ENCODE measurements at regions not wholly inside any gene's neighbourhood (a gene's known extent, or its start where the extent isn't known, plus 50 kb on each side); places are given as distances from the start of the nearest gene placed in this dataset.

GRCh38 chr13:44103429-44104196 is 223.9 kb downstream of the LACC1 start:
- no peak for DNase-seq

GRCh38 chr13:44104197-44104490 is 224.4 kb downstream of the LACC1 start:
- no peak for DNase-seq

GRCh38 chr13:44104969-44105368 is 225.3 kb downstream of the LACC1 start:
- no peak for DNase-seq

GRCh38 chr13:44106266-44107152 is 226.8 kb downstream of the LACC1 start:
- no peak for DNase-seq

- no peak for DNase-seq
Measured at GRCh38 chr13:44107357-44108121, 227.8 kb downstream of the LACC1 start.

- no peak for DNase-seq
Measured at GRCh38 chr13:44108331-44108858, 228.7 kb downstream of the LACC1 start.

- no peak for DNase-seq
Measured at GRCh38 chr13:44110091-44110621, 230.5 kb downstream of the LACC1 start.

- DNase-seq: no peak
Measured at GRCh38 chr13:44111701-44112100, 232.0 kb downstream of the LACC1 start.

- DNase-seq: no peak
Measured at GRCh38 chr13:44112700-44113329, 233.1 kb downstream of the LACC1 start.

GRCh38 chr13:44116562-44117332 is 237.0 kb downstream of the LACC1 start:
- peak; percentile 73 for DNase-seq

- DNase-seq: peak; percentile 81
Measured at GRCh38 chr13:44117351-44117750, 237.6 kb downstream of the LACC1 start.

GRCh38 chr13:44117816-44118215 is 238.1 kb downstream of the LACC1 start:
- no peak for DNase-seq

- DNase-seq: peak; percentile 36
Measured at GRCh38 chr13:44118881-44119280, 239.2 kb downstream of the LACC1 start.

GRCh38 chr13:44120043-44120442 is 240.3 kb downstream of the LACC1 start:
- DNase-seq: no peak

GRCh38 chr13:44120849-44121755 is 241.4 kb downstream of the LACC1 start:
- no peak for DNase-seq

- DNase-seq: no peak
Measured at GRCh38 chr13:44124352-44124751, 244.6 kb downstream of the LACC1 start.

GRCh38 chr13:44125943-44126469 is 246.3 kb downstream of the LACC1 start:
- no peak for DNase-seq

- no peak for DNase-seq
Measured at GRCh38 chr13:44128552-44129001, 245.0 kb upstream of the SERP2 start.

- no peak for DNase-seq
Measured at GRCh38 chr13:44129418-44129817, 244.2 kb upstream of the SERP2 start.

- DNase-seq: no peak
Measured at GRCh38 chr13:44131069-44131614, 242.5 kb upstream of the SERP2 start.
